ENCODE measurements at regions not wholly inside any gene's neighbourhood (a gene's known extent, or its start where the extent isn't known, plus 50 kb on each side); places are given as distances from the start of the nearest gene placed in this dataset.

DNA sequence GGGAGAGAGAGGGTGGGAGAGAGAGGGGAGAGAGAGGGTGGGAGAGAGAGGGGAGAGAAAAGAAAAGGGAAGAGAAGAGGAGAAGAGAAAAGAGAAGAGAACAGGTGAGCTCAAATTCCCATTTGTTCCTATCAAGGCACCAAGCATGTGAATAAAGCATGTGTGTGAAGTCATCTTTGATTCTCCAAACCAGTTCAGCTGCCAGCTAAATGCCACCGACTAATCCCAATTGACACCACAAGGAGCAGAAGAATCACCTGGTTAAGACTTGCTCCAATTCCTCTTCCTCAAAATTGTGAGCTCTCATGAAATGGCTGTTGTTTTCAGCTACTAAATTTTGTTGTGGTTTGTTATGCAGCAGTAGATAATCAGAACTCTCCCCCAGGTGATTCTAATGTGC, 188.9 kb downstream of the TMX1 start:
- no TSS peak for BruUV-seq (replicated peaks)
- ChIA-PET POLR2A (ENCODE audit: low non-redundant PET) (no interaction called here), CTCF (no interaction called here)
- no peak for DNase-seq (ENCODE audit: low spot score)
- Histone ChIP-seq H3K4me1 (ENCODE audit: insufficient read depth, low read length, poor library complexity, severe bottlenecking) (no peaks in the 10 kb centered on the region), H3K27ac (ENCODE audit: low read depth, low read length, poor library complexity, severe bottlenecking) (no peak overlapping the region), H3K36me3 (ENCODE audit: insufficient read depth, low read length, poor library complexity, severe bottlenecking) (no peaks in the 10 kb centered on the region), H3K9me3 (ENCODE audit: low read depth, low read length, poor library complexity, severe bottlenecking) (no peaks in the 10 kb centered on the region), H3K4me3 (ENCODE audit: low read depth, low read length, poor library complexity, severe bottlenecking) (no peak overlapping the region), H3K27me3 (replicated peaks; ENCODE audit: insufficient read depth, low read depth, low read length, poor library complexity) (no peaks in the 10 kb centered on the region)
- no peak for TF ChIP-seq EZH2 (IDR thresholded peaks at IDR 0.05; ENCODE audit: borderline replicate concordance, low read depth, low read length, poor library complexity, severe bottlenecking)
- intact Hi-C loops (cut with micrococcal nuclease; ENCODE audit: unreplicated experiment): no loop called here

DNA sequence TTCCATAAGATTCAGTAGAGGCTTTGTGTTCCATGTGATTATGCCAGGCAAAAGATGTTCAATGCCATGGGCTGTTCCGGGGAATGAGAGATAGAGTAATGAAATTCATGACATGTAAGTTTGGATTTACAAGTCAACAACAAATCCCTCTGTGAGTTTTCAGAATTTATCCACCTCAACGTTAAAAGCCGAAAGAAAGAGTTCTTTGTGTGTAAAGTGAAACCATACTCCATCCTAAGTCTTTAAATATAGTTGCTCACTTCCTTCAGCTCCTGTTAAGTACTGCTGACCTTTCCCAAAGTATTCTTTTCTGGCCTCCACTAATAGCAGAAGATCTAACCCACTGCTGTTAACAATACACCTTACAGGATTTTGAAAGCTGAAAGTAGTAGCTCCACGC, 190.0 kb downstream of the TMX1 start:
- TF ChIP-seq EZH2 (IDR thresholded peaks at IDR 0.05; ENCODE audit: borderline replicate concordance, low read depth, low read length, poor library complexity, severe bottlenecking): no peak
- TF ChIP-seq, protein P1, sequence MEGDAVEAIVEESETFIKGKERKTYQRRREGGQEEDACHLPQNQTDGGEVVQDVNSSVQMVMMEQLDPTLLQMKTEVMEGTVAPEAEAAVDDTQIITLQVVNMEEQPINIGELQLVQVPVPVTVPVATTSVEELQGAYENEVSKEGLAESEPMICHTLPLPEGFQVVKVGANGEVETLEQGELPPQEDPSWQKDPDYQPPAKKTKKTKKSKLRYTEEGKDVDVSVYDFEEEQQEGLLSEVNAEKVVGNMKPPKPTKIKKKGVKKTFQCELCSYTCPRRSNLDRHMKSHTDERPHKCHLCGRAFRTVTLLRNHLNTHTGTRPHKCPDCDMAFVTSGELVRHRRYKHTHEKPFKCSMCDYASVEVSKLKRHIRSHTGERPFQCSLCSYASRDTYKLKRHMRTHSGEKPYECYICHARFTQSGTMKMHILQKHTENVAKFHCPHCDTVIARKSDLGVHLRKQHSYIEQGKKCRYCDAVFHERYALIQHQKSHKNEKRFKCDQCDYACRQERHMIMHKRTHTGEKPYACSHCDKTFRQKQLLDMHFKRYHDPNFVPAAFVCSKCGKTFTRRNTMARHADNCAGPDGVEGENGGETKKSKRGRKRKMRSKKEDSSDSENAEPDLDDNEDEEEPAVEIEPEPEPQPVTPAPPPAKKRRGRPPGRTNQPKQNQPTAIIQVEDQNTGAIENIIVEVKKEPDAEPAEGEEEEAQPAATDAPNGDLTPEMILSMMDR (conservative IDR thresholded peaks at IDR 0.05; ENCODE audit: low read depth, low read length): no peak
- H3K27ac ChIP-seq (ENCODE audit: low read depth, low read length, poor library complexity, severe bottlenecking): no peak overlapping the region
- ChIA-PET POLR2A (ENCODE audit: low non-redundant PET) (no interaction called here), CTCF (no interaction called here)
- H3K4me3 ChIP-seq (ENCODE audit: low read depth, low read length, poor library complexity, severe bottlenecking): no peak overlapping the region
- intact Hi-C loops (cut with micrococcal nuclease; ENCODE audit: unreplicated experiment): no loop called here
- no peaks in the 10 kb centered on the region for H3K36me3 ChIP-seq (ENCODE audit: insufficient read depth, low read length, poor library complexity, severe bottlenecking)
- H3K9me3 ChIP-seq (ENCODE audit: low read depth, low read length, poor library complexity, severe bottlenecking): no peaks in the 10 kb centered on the region
- H3K4me1 ChIP-seq (ENCODE audit: insufficient read depth, low read length, poor library complexity, severe bottlenecking): no peaks in the 10 kb centered on the region
- no peaks in the 10 kb centered on the region for H3K27me3 ChIP-seq (replicated peaks; ENCODE audit: insufficient read depth, low read depth, low read length, poor library complexity)
- no peak for DNase-seq (ENCODE audit: low spot score)
- no TSS peak for BruUV-seq (replicated peaks)

DNA sequence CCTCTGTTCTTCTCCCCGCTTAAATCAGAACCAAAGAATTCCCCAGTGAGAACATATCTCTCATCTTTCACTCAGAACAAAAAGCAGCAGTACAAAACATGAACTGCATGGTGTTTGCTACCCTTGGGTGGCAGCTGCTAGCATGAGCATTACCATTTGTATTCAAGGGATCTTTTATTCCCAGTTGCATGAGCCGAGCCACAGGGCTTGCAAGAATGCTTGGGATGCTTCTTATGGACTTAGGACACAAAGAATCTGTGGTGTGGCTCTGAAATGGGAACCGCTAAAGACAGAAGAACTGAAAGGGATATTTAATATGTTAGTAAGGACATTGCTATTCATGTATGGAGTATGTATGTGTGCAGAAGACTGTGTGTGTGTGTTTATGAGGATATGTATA, 190.6 kb downstream of the TMX1 start:
- no peaks in the 10 kb centered on the region for H3K36me3 ChIP-seq (ENCODE audit: insufficient read depth, low read length, poor library complexity, severe bottlenecking)
- TF ChIP-seq EZH2 (IDR thresholded peaks at IDR 0.05; ENCODE audit: borderline replicate concordance, low read depth, low read length, poor library complexity, severe bottlenecking): no peak
- TF ChIP-seq, protein P1 (conservative IDR thresholded peaks at IDR 0.05; ENCODE audit: low read depth, low read length): no peak
- no peak overlapping the region for H3K4me3 ChIP-seq (ENCODE audit: low read depth, low read length, poor library complexity, severe bottlenecking)
- no peaks in the 10 kb centered on the region for H3K27me3 ChIP-seq (replicated peaks; ENCODE audit: insufficient read depth, low read depth, low read length, poor library complexity)
- DNase-seq (ENCODE audit: low spot score): no peak
- intact Hi-C loops (cut with micrococcal nuclease; ENCODE audit: unreplicated experiment): no loop called here
- no peaks in the 10 kb centered on the region for H3K4me1 ChIP-seq (ENCODE audit: insufficient read depth, low read length, poor library complexity, severe bottlenecking)
- H3K9me3 ChIP-seq (ENCODE audit: low read depth, low read length, poor library complexity, severe bottlenecking): no peaks in the 10 kb centered on the region
- BruUV-seq (replicated peaks): no TSS peak
- ChIA-PET CTCF (no interaction called here), POLR2A (ENCODE audit: low non-redundant PET) (no interaction called here)
- H3K27ac ChIP-seq (ENCODE audit: low read depth, low read length, poor library complexity, severe bottlenecking): no peak overlapping the region

DNA sequence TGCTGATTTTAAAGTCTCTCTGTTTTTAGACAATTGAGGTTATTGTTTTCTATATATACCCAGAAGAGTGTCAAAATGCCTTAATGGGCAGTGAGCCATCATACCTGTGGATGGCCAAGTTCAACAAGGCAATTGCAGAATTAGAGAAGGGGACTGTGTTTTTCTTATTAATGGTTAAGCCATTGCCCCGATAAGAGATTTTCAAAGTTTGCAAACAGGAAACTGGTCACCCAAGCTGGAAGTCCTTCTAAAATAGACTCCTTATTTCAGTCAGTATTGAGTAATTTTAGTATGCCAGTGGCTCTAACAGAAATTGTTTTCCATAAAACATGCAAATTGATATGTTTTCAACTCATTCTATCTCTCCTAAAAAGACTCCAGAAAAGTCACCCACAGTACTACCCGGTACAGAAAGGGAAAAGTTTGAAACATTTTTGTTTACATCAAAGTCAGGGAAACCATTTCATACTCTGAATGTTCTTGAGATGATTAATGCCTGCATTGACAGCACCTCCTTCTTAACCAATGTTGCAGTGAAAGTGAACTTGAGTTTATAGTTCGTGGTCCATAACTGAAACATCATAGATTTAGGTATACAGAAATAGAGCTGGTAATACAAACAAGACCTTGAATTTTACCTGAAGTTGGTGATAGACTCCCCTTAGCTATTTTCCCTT, 191.1 kb downstream of the TMX1 start:
- intact Hi-C loops (cut with micrococcal nuclease; ENCODE audit: unreplicated experiment): no loop called here
- DNase-seq (ENCODE audit: low spot score): no peak
- H3K4me1 ChIP-seq (ENCODE audit: insufficient read depth, low read length, poor library complexity, severe bottlenecking): no peaks in the 10 kb centered on the region
- no peak overlapping the region for H3K27ac ChIP-seq (ENCODE audit: low read depth, low read length, poor library complexity, severe bottlenecking)
- CTCF ChIA-PET: no interaction called here
- no TSS peak for BruUV-seq (replicated peaks)
- POLR2A ChIA-PET (ENCODE audit: low non-redundant PET): no interaction called here
- no peaks in the 10 kb centered on the region for H3K27me3 ChIP-seq (replicated peaks; ENCODE audit: insufficient read depth, low read depth, low read length, poor library complexity)
- H3K4me3 ChIP-seq (ENCODE audit: low read depth, low read length, poor library complexity, severe bottlenecking): no peak overlapping the region
- TF ChIP-seq, protein P1 (conservative IDR thresholded peaks at IDR 0.05; ENCODE audit: low read depth, low read length): no peak
- TF ChIP-seq EZH2 (IDR thresholded peaks at IDR 0.05; ENCODE audit: borderline replicate concordance, low read depth, low read length, poor library complexity, severe bottlenecking): no peak
- no peaks in the 10 kb centered on the region for H3K9me3 ChIP-seq (ENCODE audit: low read depth, low read length, poor library complexity, severe bottlenecking)
- H3K36me3 ChIP-seq (ENCODE audit: insufficient read depth, low read length, poor library complexity, severe bottlenecking): no peaks in the 10 kb centered on the region

All from A673 (cell line).